C4-2B (cell line): ENCODE measurements at regions not wholly inside any gene's neighbourhood (a gene's known extent, or its start where the extent isn't known, plus 50 kb on each side); places are given as distances from the start of the nearest gene placed in this dataset.

Source experiments
- H3K27ac ChIP-seq: fragments of 450-650 bp; 2 replicates; pipeline ENCODE4 v1.5.1; 2017
- ZFX ChIP-seq: fragments of 450-650 bp; IDR thresholded peaks from 2 replicates; pipeline ENCODE4 v1.6.1; 2017
- TF ChIP-seq, protein P1 (sequence below): fragments of 450-650 bp; conservative IDR thresholded peaks from 2 replicates; pipeline ENCODE4 v1.5.1; 2017; ENCODE audit warnings: mild to moderate bottlenecking

DNA sequence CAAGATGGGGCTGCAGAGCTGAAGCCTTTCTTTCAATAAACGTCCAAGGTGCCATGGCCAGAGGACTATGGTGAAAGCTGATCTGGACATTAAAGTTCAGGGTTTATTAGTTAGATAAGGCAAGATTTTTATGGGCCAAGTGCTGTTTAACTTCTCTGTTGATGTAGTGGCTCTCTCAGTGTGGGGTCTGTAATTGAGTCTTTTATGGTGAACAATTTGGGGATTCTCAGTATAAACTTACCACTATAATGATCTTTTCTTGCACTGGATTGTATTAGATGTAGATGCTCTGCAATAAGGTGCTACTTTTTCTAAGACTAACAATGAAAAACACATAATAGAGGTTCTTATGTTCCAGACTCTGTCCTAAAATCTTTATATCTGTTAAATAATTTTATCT, 190.1 kb upstream of the KLF12 start:
- H3K27ac ChIP-seq, result no peak overlapping the region
- TF ChIP-seq, protein P1, sequence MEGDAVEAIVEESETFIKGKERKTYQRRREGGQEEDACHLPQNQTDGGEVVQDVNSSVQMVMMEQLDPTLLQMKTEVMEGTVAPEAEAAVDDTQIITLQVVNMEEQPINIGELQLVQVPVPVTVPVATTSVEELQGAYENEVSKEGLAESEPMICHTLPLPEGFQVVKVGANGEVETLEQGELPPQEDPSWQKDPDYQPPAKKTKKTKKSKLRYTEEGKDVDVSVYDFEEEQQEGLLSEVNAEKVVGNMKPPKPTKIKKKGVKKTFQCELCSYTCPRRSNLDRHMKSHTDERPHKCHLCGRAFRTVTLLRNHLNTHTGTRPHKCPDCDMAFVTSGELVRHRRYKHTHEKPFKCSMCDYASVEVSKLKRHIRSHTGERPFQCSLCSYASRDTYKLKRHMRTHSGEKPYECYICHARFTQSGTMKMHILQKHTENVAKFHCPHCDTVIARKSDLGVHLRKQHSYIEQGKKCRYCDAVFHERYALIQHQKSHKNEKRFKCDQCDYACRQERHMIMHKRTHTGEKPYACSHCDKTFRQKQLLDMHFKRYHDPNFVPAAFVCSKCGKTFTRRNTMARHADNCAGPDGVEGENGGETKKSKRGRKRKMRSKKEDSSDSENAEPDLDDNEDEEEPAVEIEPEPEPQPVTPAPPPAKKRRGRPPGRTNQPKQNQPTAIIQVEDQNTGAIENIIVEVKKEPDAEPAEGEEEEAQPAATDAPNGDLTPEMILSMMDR, result no peak
- no peak for TF ChIP-seq ZFX

DNA sequence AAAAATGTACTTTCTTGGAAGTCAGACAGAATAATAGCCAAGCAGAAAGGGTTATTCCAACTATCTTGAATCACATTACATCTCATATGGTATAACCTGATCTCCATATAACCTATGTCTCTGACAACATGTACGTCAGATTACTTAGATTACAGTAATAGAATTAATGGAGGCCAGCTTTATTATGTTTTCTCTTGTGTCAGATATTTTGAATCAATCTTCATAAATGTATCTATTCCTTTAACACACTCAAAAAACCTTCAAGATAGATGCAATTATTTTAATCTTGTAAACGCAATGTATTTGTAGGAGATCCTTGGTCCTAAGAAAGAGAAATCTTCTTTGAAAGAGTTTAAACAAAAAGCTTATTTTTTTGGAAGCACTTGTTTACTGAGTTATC, 188.4 kb upstream of the KLF12 start:
- TF ChIP-seq, protein P1, result no peak
- no peak for TF ChIP-seq ZFX
- H3K27ac ChIP-seq, result no peak overlapping the region

DNA sequence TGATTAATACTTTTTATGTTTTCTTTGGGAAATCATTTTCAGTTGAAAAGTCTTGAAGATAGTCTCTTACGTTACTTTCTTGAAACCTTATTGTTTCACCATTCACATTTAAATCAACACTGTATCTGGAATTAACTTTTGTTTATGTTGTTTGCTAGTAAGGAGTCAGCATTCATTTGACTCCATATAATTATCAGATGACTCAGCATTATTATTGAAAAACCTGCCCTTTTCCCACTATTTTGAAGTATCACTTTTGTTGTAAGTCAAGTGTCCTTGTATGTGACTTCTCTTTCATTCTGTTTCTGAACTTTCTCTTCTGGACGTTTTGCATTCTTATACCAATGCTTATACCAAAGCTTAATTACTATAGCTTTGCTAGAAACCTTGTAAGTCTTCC, 186.1 kb upstream of the KLF12 start:
- no peak overlapping the region for H3K27ac ChIP-seq
- TF ChIP-seq, protein P1, result no peak
- no peak for TF ChIP-seq ZFX

DNA sequence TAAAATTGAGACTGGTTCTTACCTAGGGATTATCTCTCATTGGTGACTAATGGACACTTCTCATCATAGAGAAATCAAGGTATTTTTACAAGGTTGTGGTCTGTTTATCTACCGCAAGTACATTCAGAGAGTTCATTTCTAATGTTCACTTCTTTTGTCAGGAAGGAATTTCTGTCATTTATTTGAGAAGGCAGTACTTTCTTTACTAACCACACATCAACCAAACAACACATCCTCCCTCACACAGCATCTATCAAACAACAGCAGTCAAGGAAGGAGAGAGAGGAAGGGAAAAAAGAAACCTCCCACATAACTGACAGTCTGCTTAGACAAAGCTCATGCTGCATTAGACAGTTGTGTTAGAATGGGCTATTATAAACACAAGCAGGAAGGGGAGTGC, 182.3 kb upstream of the KLF12 start:
- H3K27ac ChIP-seq, result no peak overlapping the region
- no peak for TF ChIP-seq ZFX
- TF ChIP-seq, protein P1, result no peak

DNA sequence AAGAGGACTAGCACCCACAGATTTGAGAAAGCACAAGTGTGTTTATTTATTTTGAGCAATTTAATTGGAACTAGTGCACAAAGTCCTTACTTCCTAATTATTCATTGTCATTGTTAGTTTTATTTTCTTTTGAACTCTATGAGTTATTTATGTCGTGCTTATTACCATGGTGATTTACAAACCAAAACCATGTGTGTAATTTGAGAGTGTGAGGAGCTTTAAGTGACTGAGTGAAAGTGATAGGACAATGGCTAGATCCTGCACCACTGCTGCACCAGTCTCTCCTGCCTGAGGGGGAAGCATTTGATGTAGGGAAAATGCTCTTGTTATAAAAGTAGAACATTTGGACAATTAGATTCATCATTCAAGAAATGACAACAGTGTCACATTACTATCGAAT, 172.3 kb upstream of the KLF12 start:
- H3K27ac ChIP-seq, result no peak overlapping the region
- no peak for TF ChIP-seq ZFX

DNA sequence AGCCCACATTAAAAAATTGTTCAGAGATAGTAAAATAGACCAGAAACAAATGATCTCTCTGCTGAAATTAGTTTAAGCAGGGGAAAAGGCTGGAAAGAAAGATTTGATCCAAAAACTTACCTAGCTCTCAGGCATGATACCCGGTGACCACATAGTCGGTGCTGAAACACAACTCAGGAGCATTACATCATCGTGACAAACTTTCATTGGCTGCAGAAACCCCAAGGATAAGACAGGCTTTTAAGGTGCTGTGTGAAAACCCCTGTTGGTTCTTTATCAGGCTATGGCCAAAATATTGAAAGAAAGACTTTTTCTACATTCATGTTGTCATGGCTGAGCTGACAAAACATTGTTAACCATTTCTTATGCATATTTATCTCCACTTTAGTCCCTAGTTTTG, 171.7 kb upstream of the KLF12 start:
- H3K27ac ChIP-seq, result no peak overlapping the region
- no peak for TF ChIP-seq ZFX
- TF ChIP-seq, protein P1, result no peak

DNA sequence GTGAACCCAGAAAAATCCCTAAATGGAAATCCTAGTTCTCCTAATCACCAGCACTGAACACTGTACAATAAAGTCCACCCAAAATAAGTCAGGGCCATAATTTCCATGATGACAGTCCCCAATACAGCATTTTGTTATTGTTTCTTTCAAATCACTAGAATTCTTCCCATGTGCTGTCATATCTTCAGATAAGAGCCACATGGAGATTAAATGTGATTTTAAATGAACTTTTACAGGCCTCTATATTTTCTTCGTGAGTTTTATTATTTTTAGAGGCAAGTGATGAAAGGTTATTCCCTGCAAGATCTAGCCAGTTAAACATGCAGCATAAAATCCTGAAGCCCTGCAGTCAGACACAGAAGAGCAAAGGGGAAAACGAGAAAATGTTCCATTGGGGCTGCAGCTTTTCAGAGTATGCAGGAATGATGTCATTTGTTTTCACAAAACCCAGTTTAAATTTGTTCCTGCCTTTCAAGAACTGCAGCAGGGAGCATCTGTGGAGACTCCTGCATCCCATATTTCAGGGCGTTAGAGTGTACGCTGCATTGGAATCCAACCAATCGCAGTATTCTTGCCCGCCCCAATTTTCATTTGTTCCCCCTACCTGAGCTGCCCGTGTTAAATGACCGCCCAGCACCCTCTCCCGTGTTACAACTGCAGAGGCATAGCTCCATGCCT, 167.2 kb upstream of the KLF12 start:
- no peak overlapping the region for H3K27ac ChIP-seq
- TF ChIP-seq ZFX, result no peak

DNA sequence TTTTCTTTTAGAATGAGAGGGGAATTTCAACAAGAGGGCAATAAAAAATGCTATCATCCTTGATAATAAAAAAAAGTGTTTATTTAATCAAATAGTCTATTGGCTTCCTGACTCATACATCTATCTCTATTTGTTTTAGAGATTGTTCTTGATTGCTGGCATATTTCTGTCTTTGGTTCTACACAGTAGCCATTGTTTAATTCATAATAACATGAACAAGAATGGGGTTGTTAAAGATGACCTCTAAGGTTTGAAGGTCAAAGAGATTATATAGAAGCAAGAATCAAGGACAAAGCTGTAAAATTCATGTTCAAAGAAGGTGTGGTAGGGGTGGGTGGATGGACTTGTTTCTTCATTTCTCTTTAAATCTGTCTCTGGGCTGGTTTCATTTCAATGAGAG, 166.0 kb upstream of the KLF12 start:
- no peak overlapping the region for H3K27ac ChIP-seq
- TF ChIP-seq, protein P1, result no peak
- no peak for TF ChIP-seq ZFX
